ENCODE measurements at regions not wholly inside any gene's neighbourhood (a gene's known extent, or its start where the extent isn't known, plus 50 kb on each side); places are given as distances from the start of the nearest gene placed in this dataset.

DNA sequence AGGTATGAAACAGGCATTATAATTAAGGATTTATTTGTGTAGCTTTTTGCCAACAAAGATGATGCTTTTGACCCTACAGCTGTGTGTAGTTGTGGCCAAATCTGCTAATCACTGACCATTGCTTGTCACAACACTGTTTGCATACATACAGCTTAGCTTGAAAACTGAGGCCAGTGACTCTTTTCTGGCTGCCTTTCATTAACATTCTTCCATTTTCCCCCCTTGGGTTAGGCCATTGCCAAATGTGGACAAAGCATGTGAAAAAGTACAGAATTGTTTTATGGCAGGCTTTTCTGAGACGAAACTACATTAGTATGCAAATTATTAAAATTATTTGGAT lies 263.3 kb downstream of the SLC16A7 start:
- TF ChIP-seq, protein P1, sequence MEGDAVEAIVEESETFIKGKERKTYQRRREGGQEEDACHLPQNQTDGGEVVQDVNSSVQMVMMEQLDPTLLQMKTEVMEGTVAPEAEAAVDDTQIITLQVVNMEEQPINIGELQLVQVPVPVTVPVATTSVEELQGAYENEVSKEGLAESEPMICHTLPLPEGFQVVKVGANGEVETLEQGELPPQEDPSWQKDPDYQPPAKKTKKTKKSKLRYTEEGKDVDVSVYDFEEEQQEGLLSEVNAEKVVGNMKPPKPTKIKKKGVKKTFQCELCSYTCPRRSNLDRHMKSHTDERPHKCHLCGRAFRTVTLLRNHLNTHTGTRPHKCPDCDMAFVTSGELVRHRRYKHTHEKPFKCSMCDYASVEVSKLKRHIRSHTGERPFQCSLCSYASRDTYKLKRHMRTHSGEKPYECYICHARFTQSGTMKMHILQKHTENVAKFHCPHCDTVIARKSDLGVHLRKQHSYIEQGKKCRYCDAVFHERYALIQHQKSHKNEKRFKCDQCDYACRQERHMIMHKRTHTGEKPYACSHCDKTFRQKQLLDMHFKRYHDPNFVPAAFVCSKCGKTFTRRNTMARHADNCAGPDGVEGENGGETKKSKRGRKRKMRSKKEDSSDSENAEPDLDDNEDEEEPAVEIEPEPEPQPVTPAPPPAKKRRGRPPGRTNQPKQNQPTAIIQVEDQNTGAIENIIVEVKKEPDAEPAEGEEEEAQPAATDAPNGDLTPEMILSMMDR (IDR thresholded peaks at IDR 0.05), result no peak
- TF ChIP-seq POLR2A (IDR thresholded peaks at IDR 0.05), result no peak
